G401.6 (cell line): ENCODE measurements at regions not wholly inside any gene's neighbourhood (a gene's known extent, or its start where the extent isn't known, plus 50 kb on each side); places are given as distances from the start of the nearest gene placed in this dataset.
"Not testable (repeated sequence)": the region's sequence is repeated elsewhere in the genome, so short reads cannot be mapped to it uniquely, and the experiment has no call there.

ENCODE experiments used
- FAIRE-seq: peaks from 2 replicates; lab custom pipeline; 2012; peaks lifted over from hg19 to GRCh38; lab: Jason Lieb, UNC

DNA sequence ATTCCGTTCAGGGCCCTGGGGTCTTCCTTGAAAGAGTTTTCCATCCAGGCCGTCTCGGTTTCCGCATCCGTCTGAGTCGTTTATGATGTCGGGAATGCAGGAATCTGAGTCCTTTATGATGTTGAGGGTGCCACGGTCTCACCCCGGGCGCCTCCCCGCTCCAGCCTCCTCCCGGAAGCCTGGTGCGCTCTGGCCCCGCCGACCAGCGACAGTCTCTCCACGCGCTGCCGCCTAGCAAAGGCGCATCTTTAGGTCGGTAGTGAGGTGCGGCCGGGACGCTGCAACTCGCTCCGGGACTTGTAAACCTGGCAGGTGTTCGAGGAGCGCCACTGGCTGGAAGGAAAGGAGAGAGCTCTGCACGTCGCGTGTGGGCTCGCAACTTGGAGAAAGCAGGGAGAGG, 132.6 kb downstream of the FAM72C start:
- FAIRE-seq, result not testable (repeated sequence)

- not testable (repeated sequence) for FAIRE-seq
These were observed 133.2 kb downstream of the FAM72C start for GRCh38 chr1:143838598-143838929.

- FAIRE-seq, result not testable (repeated sequence)
These were observed 133.7 kb downstream of the FAM72C start for GRCh38 chr1:143837924-143838597.

DNA sequence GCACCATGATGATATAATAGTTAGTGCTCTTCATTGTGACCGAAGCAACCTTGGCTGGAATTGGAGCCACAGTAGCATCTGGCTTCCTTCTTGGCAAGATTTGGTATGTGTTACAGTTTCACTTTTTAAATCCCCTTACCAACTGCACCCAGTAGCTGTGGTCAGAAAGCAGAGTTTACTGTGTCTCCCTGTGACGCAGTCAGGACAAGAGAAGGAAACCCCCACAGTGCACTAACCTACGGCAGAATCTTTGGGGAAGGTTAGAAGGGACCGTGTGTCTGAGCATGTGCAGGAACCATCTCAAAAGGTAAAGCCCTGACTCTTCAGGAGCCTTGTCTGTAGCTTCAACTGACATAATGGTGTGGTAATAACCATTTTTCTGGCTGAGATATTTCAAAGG, 138.4 kb downstream of the FAM72C start:
- FAIRE-seq, result not testable (repeated sequence)

- FAIRE-seq, result not testable (repeated sequence)
These were observed 139.4 kb downstream of the FAM72C start for GRCh38 chr1:143832379-143832716.

GRCh38 chr1:143831479-143832378, 140.1 kb downstream of the FAM72C start:
- not testable (repeated sequence) for FAIRE-seq

DNA sequence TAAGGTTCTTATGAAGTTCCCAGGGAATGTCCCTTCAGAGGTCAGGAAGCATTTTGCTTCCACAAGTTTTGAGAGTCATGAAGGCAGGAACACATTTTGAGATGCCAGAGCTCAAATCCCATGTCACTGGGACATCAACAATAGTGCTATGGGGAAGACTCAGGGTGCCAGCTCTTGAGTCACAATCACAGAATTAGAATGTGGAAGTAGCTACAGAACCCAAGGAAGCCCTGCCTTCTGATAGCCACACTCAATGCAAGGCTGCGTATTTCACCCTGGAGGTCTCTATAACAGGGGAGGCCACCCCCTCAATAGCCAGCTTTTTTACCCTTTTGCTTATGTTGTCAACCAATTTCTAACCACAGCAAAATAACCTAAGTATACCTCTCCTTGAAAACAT, 145.6 kb downstream of the FAM72C start:
- not testable (repeated sequence) for FAIRE-seq

- FAIRE-seq, result not testable (repeated sequence)
These were observed 147.5 kb downstream of the FAM72C start for GRCh38 chr1:143824266-143824665.

GRCh38 chr1:143820058-143820457, 151.7 kb downstream of the FAM72C start:
- not testable (repeated sequence) for FAIRE-seq

DNA sequence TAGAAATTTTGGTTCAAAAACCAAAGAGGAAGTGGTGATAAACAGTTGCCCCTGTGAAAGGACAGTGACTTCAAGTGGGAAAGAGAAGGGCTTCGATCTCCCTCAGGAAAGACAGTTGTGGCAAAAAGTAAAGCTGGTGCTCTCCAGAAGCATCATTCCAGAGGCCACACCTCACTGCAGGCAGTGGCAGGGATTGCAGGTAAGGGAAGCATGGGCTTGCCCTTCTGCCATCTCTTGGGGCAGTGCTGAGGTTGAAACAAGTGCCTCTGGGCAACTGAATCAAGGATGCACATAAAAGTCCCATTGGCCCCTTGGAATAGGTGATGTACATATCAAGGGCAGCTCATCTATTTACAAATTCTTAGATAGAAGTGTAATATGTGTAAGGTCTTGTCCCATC, 155.4 kb downstream of the FAM72C start:
- FAIRE-seq, result not testable (repeated sequence)

- not testable (repeated sequence) for FAIRE-seq
These were observed 166.4 kb downstream of the FAM72C start for GRCh38 chr1:143805374-143805773.

GRCh38 chr1:143804707-143805356, 167.0 kb downstream of the FAM72C start:
- not testable (repeated sequence) for FAIRE-seq

DNA sequence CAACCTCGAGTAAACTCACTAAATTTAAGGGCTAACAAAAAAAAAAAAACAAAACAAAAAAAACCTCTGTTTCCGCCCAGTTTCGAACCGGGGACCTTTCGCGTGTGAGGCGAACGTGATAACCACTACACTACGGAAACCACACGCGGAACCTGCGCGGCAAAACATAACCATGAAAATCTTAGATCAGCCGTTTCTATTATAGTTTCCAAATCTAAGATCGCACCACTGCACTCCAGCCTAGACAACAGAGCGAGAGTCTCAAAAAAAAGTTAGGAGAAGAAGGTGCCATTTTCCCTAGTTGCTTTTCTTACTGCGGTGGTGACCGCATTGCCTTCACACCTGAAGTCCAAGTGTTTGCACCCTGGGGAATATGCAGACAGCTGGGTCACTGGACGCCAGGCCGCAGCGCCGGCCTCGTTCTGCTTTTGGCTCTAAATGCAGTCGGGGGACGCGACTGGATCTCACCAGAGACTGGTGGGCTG, 167.8 kb downstream of the FAM72C start:
- FAIRE-seq, result not testable (repeated sequence)

DNA sequence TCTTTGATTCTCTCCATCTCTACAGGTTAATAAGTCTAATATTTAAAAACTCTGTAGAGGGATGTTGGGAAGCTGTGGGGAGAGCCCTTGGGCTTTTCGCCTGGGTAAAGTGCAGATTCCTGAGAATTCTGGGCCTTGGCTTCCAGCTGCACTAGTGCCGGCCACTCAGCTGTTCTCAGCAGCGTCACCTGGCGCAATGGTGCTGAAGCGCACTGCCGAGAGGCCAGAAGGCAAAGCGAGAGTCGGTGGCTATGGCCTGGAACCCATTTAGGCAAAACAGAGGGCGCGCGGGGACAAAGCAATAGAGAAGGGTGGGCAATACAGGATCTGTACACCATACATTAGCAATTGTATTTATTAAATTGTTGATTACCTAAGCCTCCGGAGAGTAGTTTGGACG, 168.7 kb downstream of the FAM72C start:
- FAIRE-seq, result peak; percentile 80

DNA sequence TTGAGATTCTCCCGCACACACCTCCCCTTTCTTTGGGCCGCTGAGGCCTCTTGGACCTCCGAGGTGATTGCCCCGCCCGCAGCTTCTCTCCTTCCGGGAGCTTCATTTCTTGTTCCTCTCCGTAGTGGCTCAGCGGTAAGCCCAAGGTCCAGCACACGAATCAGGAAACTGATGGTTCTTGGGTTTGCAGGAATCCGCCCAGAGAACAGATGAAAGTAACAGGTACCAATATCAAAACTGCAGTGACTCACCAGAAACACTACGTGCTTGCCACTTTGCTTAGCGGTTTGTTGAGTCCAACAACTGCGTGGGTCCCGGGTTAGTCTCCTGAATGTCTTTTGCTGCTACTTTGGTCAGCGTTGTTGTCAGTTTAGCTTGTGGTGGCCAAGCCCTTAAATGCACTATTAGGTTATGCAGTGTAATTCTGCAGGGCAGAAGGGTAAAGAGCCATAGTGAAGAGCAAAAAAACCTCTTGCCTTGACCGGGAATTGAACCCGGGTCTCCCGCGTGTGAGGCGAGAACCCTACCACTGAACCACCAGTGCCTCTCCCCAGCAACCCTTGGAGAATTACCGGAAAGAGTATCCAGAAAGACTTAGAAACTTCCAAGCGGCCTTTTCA, 172.1 kb downstream of the FAM72C start:
- FAIRE-seq, result peak; percentile 74

GRCh38 chr1:143796369-143796768, 175.4 kb downstream of the FAM72C start:
- FAIRE-seq, result not testable (repeated sequence)

DNA sequence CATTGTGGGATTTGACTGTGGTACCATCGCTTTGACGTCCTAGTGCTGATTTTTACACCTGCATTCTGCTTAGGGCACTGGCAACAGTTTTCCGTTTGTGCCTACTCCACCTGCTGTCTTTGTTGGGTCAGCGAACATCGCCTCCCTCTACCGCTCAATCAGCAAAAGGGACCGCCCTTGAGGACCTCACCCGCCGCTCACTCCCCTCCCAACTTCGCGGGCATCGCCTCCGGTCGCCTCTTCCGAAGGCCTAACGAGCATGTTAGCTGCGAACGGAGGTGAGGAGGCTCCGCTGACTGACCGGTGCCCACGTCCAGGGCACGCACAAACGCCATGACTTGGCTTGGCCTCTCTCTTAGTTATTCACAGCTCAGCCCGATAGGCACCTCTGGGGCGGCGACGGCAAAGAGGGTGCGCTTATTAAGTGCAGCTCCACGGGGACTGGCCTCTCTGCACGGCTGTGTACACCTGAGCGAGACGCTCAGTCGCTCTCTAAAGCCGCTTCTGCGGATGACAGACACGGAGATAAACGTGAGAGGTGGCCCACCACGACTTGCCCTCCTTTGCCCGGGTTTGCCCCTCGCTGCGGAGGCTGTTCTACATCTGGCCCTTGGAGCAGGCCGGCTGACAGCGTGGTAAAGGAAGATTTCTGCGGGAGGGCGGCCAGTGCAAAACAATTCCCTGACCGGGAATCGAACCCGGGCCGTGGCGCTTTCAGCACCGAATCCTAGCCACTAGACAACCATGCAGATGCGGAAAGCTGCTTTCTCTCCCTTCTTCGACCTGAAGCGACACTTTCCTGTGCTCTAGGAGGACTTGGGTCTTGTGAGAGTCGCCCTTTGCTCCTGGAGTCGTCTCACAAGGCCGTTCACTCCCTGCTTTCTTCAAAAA, 179.5 kb downstream of the FAM72C start:
- not testable (repeated sequence) for FAIRE-seq

GRCh38 chr1:143786381-143786780, 185.4 kb downstream of the FAM72C start:
- FAIRE-seq, result not testable (repeated sequence)

DNA sequence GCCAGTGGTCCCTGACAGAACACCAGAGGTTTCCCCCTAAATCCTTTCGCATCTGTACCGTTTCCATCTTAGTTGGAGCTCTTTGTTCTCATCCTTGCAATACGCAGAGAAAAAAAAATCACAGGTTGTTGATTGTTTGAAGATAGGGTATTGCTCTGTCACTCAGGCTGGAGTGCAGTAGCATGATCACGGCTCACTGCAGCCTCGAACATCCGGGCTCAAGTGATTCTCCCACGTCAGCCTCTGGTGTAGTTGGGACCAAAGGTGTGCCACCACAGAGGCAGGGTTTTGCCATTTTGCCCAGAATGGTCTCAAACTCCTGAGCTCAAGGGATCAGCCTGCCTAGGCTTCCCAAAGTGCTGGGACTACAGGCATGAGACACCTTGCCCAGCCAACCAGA, 185.9 kb downstream of the FAM72C start:
- FAIRE-seq, result not testable (repeated sequence)

DNA sequence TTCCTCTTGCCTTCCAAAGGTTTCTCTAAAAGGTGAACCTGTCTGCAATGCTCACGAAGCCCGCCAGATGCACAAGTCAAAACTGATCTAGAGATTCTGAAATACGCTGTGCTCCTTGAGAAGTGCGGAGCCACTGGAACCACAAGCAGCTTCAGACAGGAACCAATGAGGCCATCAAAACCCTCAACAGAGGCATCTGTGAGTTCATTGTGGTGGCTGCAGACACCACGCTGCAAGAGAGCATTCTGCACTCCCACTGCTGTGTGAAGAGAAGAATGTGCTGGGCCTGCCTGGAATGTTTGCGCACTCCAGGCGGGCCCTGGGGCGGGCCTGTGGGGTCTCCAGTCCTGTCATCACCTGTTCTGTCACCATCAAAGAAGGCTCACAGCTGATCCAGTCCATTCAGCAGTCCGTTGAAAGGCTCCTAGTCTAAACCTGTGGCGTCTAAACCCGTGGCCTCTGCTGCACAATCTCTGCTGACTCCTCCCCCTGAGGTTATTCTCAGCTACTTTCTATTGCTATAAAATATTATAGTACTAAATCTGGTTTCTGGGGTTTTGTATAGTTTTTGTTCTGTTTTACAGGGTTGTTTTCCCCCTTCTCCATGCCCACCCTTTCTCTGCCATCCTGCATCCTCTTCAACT, 187.4 kb downstream of the FAM72C start:
- not testable (repeated sequence) for FAIRE-seq

- not testable (repeated sequence) for FAIRE-seq
These were observed 193.6 kb downstream of the FAM72C start for GRCh38 chr1:143778178-143778577.
